ENCODE measurements at regions not wholly inside any gene's neighbourhood (a gene's known extent, or its start where the extent isn't known, plus 50 kb on each side); places are given as distances from the start of the nearest gene placed in this dataset.

DNA sequence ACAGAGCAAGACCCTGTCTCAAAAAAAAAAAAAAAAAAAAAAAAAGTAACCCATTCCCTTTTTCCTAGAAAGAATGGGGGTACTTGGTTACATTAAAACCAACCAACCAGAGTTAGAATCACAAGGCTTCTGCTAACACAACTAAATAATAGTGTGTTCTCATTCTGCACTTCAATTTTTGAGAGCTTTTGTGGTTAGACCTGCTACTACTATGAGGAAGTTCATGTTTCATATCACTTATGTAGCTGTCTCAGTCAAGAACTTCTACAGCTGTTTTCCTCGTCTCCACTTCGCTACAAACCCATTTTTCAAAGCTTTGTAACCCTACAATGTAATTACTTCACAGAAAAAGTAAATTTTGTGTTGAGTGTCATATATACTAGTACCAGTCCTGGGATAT lies 58.3 kb downstream of the PDHA2 start:
- TF ChIP-seq, protein P1, sequence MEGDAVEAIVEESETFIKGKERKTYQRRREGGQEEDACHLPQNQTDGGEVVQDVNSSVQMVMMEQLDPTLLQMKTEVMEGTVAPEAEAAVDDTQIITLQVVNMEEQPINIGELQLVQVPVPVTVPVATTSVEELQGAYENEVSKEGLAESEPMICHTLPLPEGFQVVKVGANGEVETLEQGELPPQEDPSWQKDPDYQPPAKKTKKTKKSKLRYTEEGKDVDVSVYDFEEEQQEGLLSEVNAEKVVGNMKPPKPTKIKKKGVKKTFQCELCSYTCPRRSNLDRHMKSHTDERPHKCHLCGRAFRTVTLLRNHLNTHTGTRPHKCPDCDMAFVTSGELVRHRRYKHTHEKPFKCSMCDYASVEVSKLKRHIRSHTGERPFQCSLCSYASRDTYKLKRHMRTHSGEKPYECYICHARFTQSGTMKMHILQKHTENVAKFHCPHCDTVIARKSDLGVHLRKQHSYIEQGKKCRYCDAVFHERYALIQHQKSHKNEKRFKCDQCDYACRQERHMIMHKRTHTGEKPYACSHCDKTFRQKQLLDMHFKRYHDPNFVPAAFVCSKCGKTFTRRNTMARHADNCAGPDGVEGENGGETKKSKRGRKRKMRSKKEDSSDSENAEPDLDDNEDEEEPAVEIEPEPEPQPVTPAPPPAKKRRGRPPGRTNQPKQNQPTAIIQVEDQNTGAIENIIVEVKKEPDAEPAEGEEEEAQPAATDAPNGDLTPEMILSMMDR (IDR thresholded peaks at IDR 0.05; ENCODE audit: low read depth, low read length, missing control alignments): no peak
- H3K4me3 ChIP-seq (ENCODE audit: low read depth, low read length): no peak overlapping the region
- DNase-seq (ENCODE audit: low read depth): no peak

DNA sequence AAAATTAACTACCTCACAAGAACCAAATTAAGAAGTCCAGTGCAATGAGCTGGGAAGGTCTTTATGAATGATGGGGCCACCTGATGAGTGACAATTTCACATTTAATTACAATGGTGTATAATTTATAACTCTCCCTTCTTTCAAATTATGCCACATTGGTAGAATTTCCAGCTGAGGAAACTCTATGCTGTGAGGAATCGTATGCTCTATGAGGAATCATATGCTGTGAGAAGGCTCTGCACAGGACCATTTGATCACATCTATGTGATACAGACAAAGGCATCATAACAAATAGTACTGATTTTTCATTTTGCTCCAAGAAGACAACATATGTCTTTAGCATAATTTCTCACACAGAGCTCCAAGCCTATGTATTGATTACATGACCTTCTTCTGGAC lies 69.3 kb downstream of the PDHA2 start:
- TF ChIP-seq, protein P1 (IDR thresholded peaks at IDR 0.05; ENCODE audit: low read depth, low read length, missing control alignments): no peak

DNA sequence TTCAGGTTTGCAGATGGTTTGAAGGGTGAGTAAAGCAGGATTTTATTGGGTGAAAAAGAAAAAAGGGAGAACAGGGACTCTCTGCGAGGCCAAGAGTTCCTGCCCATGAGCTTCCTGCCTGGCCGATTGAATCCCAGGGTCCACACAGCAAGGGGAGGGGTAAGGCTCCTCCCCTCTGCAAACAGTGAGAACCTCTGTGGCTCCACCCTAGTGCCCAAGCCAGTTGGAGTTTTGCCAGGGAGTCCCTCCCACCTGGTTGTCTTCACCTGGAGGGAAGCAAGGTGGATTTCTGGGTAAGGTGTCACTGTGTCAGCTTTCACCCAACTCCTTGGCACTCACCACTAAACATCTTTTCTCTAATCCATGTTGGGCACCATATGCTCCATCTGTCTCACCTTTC lies 70.9 kb downstream of the PDHA2 start:
- DNase-seq (ENCODE audit: low read depth): no peak
- TF ChIP-seq, protein P1 (IDR thresholded peaks at IDR 0.05; ENCODE audit: low read depth, low read length, missing control alignments): no peak
- no peak overlapping the region for H3K4me3 ChIP-seq (ENCODE audit: low read depth, low read length)

More for the DNA sequence above, 69.3 kb downstream of the PDHA2 start:
- no peak overlapping the region for H3K4me3 ChIP-seq (ENCODE audit: low read depth, low read length)
- no peak for DNase-seq (ENCODE audit: low read depth)

DNA sequence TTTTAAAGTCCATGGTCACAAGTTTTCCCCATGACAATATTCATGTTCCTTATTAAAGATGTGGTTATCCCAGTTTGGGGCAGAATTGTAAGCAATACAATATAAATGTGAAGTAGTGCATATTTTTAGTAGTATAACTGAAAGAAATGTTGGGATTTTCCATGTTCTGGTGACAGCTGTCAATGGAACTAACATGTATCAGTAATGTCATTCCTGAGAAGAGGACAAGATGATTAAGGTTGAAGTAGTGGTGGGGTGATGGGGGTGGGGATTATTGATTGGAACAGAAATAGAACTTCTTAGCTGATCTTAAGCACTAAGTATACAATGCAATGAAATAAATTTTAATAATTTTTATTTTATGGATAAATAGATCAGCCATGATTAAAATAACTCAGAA lies 81.6 kb downstream of the PDHA2 start:
- TF ChIP-seq, protein P1 (IDR thresholded peaks at IDR 0.05; ENCODE audit: low read depth, low read length, missing control alignments): no peak
- no peak for DNase-seq (ENCODE audit: low read depth)
- no peak overlapping the region for H3K4me3 ChIP-seq (ENCODE audit: low read depth, low read length)

DNA sequence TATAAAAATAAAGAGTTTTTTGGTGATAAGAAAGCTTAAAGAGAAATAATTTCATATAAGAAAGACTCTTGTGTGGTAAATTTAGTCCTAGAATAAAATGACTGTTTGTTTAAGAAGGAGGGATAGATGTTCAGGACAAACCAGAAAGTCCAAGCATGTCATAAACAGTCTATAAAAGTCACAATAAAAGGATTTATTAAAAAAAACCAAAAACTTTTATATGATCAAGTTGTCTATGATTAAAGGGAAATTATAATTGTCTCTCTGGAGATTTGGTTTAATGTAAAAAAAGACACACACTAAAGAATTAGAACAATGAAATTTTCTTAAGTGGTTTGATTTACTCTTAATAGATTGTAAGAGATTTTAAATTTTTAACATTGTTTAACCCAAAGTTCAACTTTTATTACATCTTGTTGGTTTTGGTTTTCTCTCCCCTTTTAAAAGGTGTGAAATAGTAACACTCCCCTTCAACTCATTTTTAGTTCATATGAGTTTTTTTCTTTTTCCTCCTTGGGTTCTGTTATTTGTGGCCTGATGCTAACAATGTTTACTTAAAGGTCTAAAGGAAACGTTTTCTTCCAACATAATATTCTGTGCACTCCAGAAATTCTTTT lies 89.7 kb downstream of the PDHA2 start:
- H3K4me3 ChIP-seq (ENCODE audit: low read depth, low read length): no peak overlapping the region
- TF ChIP-seq, protein P1 (IDR thresholded peaks at IDR 0.05; ENCODE audit: low read depth, low read length, missing control alignments): no peak
- DNase-seq (ENCODE audit: low read depth): no peak

DNA sequence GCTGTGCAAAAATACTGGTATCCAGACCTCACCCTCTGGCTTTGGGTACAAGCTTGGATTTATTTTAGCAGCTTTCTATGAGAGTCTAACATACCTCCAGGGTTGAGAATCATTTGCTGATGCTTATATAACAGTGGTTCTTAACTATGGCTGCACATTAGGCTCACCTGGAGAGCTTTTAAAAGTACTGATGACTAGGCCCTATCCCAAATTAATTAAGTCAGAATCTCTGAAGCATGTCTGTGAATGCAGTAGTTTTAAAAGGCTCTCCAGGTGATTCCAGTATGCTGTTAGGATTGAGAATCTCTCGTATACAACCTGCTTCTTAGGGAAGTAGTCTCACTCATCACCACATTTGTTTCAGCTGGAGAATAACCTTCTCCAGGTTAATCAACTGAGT lies 99.2 kb downstream of the PDHA2 start:
- DNase-seq (ENCODE audit: low read depth): no peak
- H3K4me3 ChIP-seq (ENCODE audit: low read depth, low read length): no peak overlapping the region
- TF ChIP-seq, protein P1 (IDR thresholded peaks at IDR 0.05; ENCODE audit: low read depth, low read length, missing control alignments): no peak

DNA sequence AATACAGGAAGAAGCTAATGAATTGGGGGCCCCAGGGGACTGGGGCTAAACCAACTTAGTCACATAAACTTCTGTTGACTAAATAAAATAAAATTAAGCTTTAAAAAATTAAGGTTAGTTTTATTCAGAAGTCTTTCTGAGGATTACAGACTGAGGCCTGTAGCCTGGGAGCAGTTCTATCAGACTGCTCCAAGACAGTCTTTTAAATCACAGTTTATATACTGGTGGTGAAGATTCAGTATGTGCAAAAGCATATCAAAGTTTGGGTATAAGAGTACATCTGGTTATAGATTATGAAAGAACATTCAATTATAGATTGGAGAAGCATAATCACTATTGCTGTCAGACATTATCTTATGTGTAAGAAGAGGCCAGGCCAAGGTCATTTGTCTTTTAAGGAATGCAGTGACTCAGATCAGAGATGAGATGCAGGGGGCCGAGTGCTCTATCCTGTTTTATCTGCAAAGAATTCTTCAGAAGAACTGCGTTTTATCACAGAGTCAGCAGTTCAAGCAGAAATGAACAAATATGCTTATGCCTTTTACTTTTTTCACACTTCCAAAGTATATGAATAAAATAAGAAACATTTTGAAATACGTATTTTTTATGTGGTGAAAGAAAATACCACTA lies 109.4 kb downstream of the PDHA2 start:
- H3K4me3 ChIP-seq (ENCODE audit: low read depth, low read length): no peak overlapping the region
- no peak for DNase-seq (ENCODE audit: low read depth)
- TF ChIP-seq, protein P1 (IDR thresholded peaks at IDR 0.05; ENCODE audit: low read depth, low read length, missing control alignments): no peak

Measured in GM12864 (cell line).